GM12892 (cell line): ENCODE measurements at regions not wholly inside any gene's neighbourhood (a gene's known extent, or its start where the extent isn't known, plus 50 kb on each side); places are given as distances from the start of the nearest gene placed in this dataset.

Experiments used
- POLR2A ChIP-seq: IDR thresholded peaks from 2 replicates; pipeline ENCODE4 v1.6.1; 2011; ENCODE audit warnings: low read depth, low read length, control low read depth
- POLR2AphosphoS5 ChIP-seq: IDR thresholded peaks from 2 replicates; pipeline ENCODE4 v1.6.1; 2011; ENCODE audit warnings: low read depth, low read length, control low read depth
- TAF1 ChIP-seq: IDR thresholded peaks from 2 replicates; pipeline ENCODE4 v1.6.1; 2011; ENCODE audit warnings: low read depth, mild to moderate bottlenecking, control low read depth, low read length, borderline replicate concordance

- TF ChIP-seq POLR2A: no peak
- TF ChIP-seq POLR2AphosphoS5: no peak
- TF ChIP-seq TAF1: no peak
Observed at GRCh38 chr6:126100386-126100785, 114.0 kb downstream of the TRMT11 start.
